HL-60 (cell line): ENCODE measurements at regions not wholly inside any gene's neighbourhood (a gene's known extent, or its start where the extent isn't known, plus 50 kb on each side); places are given as distances from the start of the nearest gene placed in this dataset.

Experiments
- DNase-seq, 2 experiments: peaks; one replicate each; pipeline ENCODE4 v3.0.0-alpha.2; 2010 to 2020; ENCODE audit warnings: low read depth in 1 of 2, low spot score in 1 of 2
- H3K27ac ChIP-seq: fragments of 250-450 bp; sonication (Bioruptor Pico); replicated peaks from 2 replicates; pipeline ENCODE4 v1.5.1; 2020; ENCODE audit warnings: mild to moderate bottlenecking, moderate library complexity
- H3K27me3 ChIP-seq: fragments of 250-450 bp; sonication (Bioruptor Pico); 2 replicates; pipeline ENCODE4 v1.5.1; 2021; ENCODE audit warnings: mild to moderate bottlenecking, moderate library complexity; ENCODE audit not compliant: insufficient read depth, poor library complexity, severe bottlenecking
- H3K4me3 ChIP-seq: replicated peaks from 2 replicates; pipeline ENCODE4 v1.5.1; 2011; ENCODE audit warnings: mild to moderate bottlenecking, control low read depth, low read length; ENCODE audit not compliant: insufficient read depth
- CTCF ChIP-seq: IDR thresholded peaks from one replicate; pipeline ENCODE4 v1.5.1; 2011; ENCODE audit warnings: low read length, control low read depth, inconsistent platforms; ENCODE audit not compliant: insufficient read depth
- GABPA ChIP-seq: IDR thresholded peaks from 2 replicates; pipeline ENCODE4 v1.6.1; 2012; ENCODE audit warnings: low read depth
- POLR2AphosphoS5 ChIP-seq: IDR thresholded peaks from 2 replicates; pipeline ENCODE4 v1.6.1; 2012; ENCODE audit warnings: low read depth
- REST ChIP-seq: IDR thresholded peaks from 2 replicates; pipeline ENCODE4 v1.6.1; 2012; ENCODE audit warnings: low read depth; ENCODE audit not compliant: insufficient replicate concordance
- SPI1 ChIP-seq: IDR thresholded peaks from 2 replicates; pipeline ENCODE4 v1.6.1; 2012; ENCODE audit warnings: low read depth, mild to moderate bottlenecking, borderline replicate concordance

- no peak for DNase-seq
- no peak for TF ChIP-seq POLR2AphosphoS5
- TF ChIP-seq REST = no peak
- no peak for TF ChIP-seq SPI1
- TF ChIP-seq CTCF = no peak
- TF ChIP-seq GABPA = no peak
- H3K27me3 ChIP-seq = no peaks in the 10 kb centered on the region
- no peak overlapping the region for H3K4me3 ChIP-seq
- H3K27ac ChIP-seq = peak overlapping the region; percentile 2; the same call in 1 of the 2 replicates
Measured at GRCh38 chr12:93130366-93131054, 201.4 kb upstream of the EEA1 start.

- Histone ChIP-seq H3K27me3 (no peaks in the 10 kb centered on the region), H3K4me3 (no peak overlapping the region), H3K27ac (peak overlapping the region; percentile 98; the same call in 1 of the 2 replicates)
- DNase-seq = no peak
- TF ChIP-seq CTCF (no peak), REST (no peak), POLR2AphosphoS5 (no peak), SPI1 (no peak), GABPA (no peak)
Measured at GRCh38 chr12:93133361-93133760, 204.3 kb upstream of the EEA1 start.

- no peaks in the 10 kb centered on the region for H3K27me3 ChIP-seq
- no peak for TF ChIP-seq POLR2AphosphoS5
- no peak for TF ChIP-seq SPI1
- TF ChIP-seq GABPA = no peak
- no peak for TF ChIP-seq CTCF
- TF ChIP-seq REST = no peak
- H3K27ac ChIP-seq = peak overlapping the region; percentile 98
- DNase-seq = no peak
- no peak overlapping the region for H3K4me3 ChIP-seq
Measured at GRCh38 chr12:93134175-93134890, 205.2 kb upstream of the EEA1 start.
